Stimulated activated CD4-positive, alpha-beta T cell treated with anti-CD3 and anti-CD28 coated beads, Interleukin-2, amount 100 ng/mL, for 24 hours (primary cell): ENCODE measurements at regions not wholly inside any gene's neighbourhood (a gene's known extent, or its start where the extent isn't known, plus 50 kb on each side); places are given as distances from the start of the nearest gene placed in this dataset.
"Not testable (repeated sequence)": the region's sequence is repeated elsewhere in the genome, so short reads cannot be mapped to it uniquely, and the experiment has no call there.

Source experiments
- DNase-seq, 2 donors: peaks; one replicate each; pipeline ENCODE4 v3.0.0-alpha.2; 2020

- DNase-seq = no peak
Observed at GRCh38 chr10:65618126-65618525, 1307.7 kb upstream of the LRRTM3 start.

DNA sequence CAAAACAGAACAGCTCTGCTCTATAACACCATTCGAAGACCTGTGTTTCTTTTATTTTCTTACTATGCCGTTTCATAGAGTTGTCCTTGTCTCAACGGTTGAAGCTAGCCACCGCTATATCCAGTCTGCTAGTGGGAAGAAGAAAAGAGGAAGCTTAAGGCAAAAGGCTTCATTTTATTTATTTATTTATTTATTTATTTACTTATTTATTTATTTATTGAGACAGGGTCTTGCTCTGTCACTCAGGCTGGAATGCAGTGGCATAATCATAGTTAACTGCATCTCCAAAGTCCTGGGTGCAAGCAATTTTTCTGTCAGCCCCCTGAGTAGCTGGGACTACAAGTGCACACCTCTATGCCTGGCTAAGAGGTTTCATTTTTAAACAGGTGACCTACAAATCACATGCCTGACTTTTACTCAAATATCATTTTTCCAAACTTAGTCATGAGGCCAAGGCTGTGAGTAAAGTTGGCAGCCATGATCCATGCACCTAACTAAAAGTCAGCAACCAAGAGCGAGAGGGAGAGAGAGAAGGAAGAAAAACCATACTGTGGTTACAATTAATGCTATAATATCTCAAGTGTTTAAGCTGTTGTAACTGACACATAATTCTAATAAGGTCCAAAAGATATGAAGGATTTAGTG, 1305.3 kb upstream of the LRRTM3 start:
- DNase-seq = no peak

DNA sequence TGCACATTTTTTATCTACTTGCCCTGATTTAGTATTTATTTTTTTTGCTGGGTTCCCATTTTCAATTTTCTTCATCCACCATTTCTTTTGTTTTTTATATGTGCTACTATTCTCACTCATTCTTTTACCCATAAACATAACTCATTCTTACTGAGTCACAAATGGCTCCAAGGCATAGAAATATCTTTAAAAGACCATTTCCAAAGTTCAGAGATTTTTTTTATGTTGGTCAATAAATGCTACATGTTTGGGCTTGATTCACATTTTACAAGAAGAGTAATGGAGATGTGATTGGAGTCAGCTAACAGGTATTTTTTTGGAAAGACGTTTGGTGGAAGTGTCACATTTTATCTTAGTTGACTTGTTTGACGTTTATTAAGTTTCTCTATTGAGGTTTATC, 1303.2 kb upstream of the LRRTM3 start:
- no peak for DNase-seq

DNA sequence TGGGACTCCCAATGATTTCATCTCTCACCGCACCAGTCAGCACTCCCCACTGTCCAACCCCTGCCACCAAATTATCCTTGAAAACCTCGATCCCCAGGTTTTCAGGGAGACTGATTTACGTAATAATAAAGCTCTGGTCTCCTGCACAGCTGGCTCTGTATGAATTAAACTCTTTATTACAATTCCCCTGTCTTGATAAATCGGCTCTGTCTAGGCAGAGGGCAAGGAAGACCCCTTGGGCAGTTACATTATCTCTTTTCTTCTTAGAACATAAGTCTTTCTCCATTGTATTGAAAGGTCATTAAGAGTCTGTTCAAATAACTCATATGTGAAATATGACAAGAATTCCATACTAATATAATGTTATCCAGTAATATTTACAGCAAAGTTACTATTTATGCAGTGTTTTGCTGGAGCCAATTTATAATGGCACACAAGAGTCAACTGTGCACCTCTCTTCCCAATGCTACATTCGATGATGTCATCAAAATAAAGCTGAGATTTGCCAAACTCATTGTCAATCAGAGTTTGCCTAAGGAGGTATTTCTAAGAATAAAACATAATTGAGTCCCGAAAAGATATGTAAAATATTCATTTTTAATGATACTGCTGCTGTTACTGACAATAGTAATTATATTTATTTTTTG, 1297.2 kb upstream of the LRRTM3 start:
- DNase-seq = no peak

- no peak for DNase-seq
Observed at GRCh38 chr10:65660006-65660405, 1265.8 kb upstream of the LRRTM3 start.

- DNase-seq = no peak
Observed at GRCh38 chr10:65670087-65670486, 1255.7 kb upstream of the LRRTM3 start.

GRCh38 chr10:65670596-65670995, 1255.2 kb upstream of the LRRTM3 start:
- DNase-seq = not testable (repeated sequence)

- no peak for DNase-seq
Observed at GRCh38 chr10:65675236-65675635, 1250.6 kb upstream of the LRRTM3 start.

DNA sequence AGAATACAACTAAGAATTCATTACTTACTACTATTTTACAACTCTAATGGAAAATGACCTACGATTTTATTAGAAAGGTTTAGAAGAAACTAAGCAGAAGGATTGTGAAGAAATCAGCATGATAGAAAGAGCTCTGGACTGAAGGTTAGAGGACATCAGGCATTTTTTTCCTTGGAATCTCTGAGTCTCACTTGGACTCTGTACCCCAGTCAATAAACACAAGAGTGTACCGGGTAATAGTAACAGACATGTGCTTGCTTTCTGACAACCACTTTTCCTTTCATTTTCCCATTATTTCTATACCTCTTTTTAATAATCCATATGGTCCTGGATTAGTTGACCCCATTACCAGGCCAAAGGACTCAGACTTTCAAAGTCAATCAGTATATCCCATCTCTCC, 1240.9 kb upstream of the LRRTM3 start:
- no peak for DNase-seq

GRCh38 chr10:65701168-65701776, 1224.6 kb upstream of the LRRTM3 start:
- no peak for DNase-seq

DNA sequence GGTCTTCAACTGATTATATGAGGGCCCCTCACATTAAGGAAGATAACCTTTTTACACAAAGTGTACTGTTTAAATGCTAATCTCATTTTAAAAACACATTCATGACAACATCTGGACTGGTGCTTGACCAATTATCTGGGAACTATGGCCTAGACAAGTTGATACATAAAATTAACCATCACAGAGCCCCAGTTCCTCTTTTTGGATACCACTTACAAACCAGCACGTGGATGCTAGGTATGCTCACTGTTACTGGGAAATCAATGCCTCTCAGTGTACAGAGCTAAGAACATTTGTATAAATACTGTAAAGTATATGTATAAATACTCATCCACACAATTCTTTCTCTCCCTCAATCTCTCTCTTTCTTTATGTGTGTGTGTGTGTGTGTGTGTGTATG, 1217.8 kb upstream of the LRRTM3 start:
- no peak for DNase-seq

DNA sequence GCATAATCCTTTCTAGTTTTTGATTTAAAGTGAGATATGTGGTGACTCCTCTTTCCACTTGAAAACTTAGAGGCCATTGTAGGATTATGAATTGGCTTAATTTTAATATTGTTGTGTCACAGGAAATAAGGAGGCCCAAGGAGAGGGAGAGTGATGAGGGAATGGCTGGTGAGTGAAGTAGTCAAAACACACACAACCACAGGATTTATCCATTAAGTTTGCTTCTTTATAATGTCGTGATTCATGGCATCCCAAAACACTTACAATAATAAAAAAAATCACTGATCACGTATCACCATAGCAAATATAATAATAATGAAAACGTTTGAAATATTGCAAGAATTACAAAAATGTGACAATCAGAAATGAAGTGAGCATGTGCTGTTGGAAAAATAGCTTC, 1215.5 kb upstream of the LRRTM3 start:
- no peak for DNase-seq

DNA sequence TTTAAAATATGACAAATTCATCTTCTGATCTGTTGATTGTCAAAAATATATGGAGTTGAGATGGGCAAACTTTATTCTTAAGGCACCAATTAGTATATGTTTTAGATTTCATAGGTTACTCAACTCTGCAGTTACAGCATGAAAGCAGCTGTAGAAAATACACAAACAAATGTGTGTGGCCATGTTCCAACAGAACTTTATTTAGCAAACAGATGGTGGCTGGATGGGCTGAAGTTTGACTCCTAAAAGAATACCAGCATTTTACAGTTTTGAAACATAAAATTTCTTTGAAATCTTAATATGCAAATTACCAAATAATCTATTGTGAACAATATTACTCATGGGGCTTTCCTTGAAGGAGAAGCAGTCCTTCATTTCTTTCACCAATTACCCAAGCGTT, 1206.0 kb upstream of the LRRTM3 start:
- DNase-seq = no peak

DNA sequence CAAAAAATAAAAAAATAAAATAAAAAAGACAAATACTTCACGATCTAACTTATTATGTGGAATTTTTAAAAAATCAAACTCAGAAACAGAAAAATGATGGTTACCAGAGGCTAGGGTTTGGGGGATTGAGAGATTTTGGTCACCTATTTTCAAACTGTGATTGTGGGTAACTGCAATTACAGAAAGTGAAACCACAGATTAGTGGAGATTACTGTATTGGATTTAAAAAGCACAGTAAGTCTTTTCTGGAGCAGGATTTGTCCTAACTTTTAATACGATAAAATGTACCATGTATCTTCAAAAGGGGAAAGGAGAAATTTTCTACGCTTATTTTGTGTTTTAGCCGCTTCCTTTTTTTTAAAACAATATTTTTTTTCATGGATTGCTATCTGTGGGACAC, 1204.9 kb upstream of the LRRTM3 start:
- DNase-seq = no peak

DNA sequence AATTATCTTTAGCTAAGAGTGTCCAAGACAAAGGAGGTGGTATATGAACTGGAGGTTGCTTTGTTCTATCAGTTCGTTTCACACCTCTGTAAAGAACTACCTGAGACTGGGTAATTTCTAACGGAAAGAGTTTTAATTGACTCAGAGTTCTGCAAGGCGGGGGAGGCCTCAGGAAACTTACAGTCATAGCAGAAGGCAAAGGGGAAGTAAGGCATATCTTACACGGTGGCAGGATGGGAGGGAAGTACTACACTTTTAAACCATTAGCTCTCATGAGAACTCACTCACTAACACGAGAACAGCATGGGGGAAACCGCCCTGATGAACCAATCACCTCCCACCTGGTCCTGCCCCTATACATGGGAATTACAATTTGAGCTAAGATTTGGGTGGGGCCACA, 1202.3 kb upstream of the LRRTM3 start:
- DNase-seq = no peak

- DNase-seq = no peak
Observed at GRCh38 chr10:65735382-65735781, 1190.5 kb upstream of the LRRTM3 start.

DNA sequence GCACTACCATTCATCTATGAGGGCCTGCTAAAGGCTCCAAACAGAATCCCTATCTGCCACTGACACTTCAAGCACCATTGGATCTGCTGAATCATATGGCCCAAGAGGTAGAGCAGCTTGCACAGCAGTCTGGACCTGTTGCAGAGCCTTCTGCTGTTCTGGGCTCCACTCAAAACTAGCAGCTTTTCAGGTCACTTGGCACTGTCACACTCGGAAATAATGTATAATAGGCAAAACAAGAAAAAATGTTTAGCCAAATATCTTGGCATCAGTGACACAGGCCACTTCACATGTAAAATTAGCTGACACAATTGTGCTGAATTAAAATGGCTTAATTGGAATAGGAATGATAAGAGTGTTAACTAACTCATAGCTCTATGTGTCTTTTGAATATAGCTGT, 1182.9 kb upstream of the LRRTM3 start:
- DNase-seq = no peak

GRCh38 chr10:65751218-65751617, 1174.6 kb upstream of the LRRTM3 start:
- DNase-seq = no peak

GRCh38 chr10:65751896-65752295, 1173.9 kb upstream of the LRRTM3 start:
- DNase-seq = no peak

- no peak for DNase-seq
Observed at GRCh38 chr10:65753532-65753931, 1172.3 kb upstream of the LRRTM3 start.

DNA sequence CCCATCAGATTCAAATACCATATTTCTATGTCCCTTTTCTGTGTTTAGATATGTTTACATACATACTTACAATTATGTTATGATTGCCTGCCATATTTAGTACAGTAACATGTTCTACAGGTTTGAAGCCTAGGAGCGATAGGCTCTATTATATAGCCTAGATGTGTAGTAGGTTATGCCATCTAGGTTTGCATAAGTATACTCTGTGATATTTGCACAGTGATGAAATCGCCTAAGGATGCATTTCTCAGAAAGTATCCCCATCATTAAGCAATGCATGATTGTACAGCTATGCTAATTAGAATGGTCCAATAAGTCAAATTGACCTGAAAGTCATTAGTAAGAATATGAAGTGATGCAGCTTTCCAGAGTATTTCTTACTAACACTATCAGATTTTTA, 1171.7 kb upstream of the LRRTM3 start:
- DNase-seq = no peak

GRCh38 chr10:65762311-65762710, 1163.5 kb upstream of the LRRTM3 start:
- DNase-seq = no peak

- DNase-seq = no peak
Observed at GRCh38 chr10:65765006-65765541, 1160.8 kb upstream of the LRRTM3 start.

GRCh38 chr10:65769828-65770227, 1156.0 kb upstream of the LRRTM3 start:
- DNase-seq = no peak
